CD4-positive, alpha-beta T cell (primary cell): ENCODE measurements at regions not wholly inside any gene's neighbourhood (a gene's known extent, or its start where the extent isn't known, plus 50 kb on each side); places are given as distances from the start of the nearest gene placed in this dataset.

Experiments used
- ATAC-seq: fragments of 200-7000 bp; cut with Tn5 transposase; one replicate; pipeline ENCODE4 v1.10.0; 2022; ENCODE audit warnings: mild to moderate bottlenecking; ENCODE audit not compliant: poor library complexity
- CTCF ChIA-PET: fragments of 350-600 bp; sonication (Branson Sonifier 250); formaldehyde crosslinking; loops from one replicate; lab custom pipeline; 2021; ENCODE audit warnings: antibody characterized with exemption, inconsistent platforms; lab: Charles Lee
- POLR2A ChIA-PET: fragments of 350-600 bp; sonication (Branson Sonifier 250); formaldehyde crosslinking; loops from one replicate; lab custom pipeline; 2021; ENCODE audit warnings: antibody characterized with exemption, inconsistent platforms; lab: Charles Lee
- DNase-seq, 14 experiments: peaks; one replicate each; pipeline ENCODE4 v3.0.0-alpha.2; 2013 to 2020; ENCODE audit warnings: mixed read lengths in 2 of 14
- H3K27ac ChIP-seq, 2 donors: one replicate each; pipeline versions ENCODE4 v1.5.1 to v1.7.0; 2013; ENCODE audit warnings: low read length in 2 of 2, low read depth in 1 of 2, mild to moderate bottlenecking in 1 of 2
- H3K27me3 ChIP-seq, 2 experiments: 1 replicate in 1 of 2; 2 replicates in 1 of 2; pipeline versions ENCODE4 v1.6.1 to v1.7.0; 2013; ENCODE audit warnings: low read length in 2 of 2, control low read depth in 1 of 2, mild to moderate bottlenecking in 1 of 2, moderate library complexity in 1 of 2; ENCODE audit not compliant: insufficient read depth in 2 of 2, control insufficient read depth in 1 of 2
- H3K36me3 ChIP-seq: one replicate; pipeline ENCODE4 v1.6.1; 2013; ENCODE audit warnings: low read length, control low read depth; ENCODE audit not compliant: insufficient read depth
- H3K4me1 ChIP-seq: one replicate; pipeline ENCODE4 v1.6.1; 2013; ENCODE audit warnings: low read length, control low read depth; ENCODE audit not compliant: insufficient read depth
- H3K4me3 ChIP-seq: one replicate; pipeline ENCODE4 v1.5.1; 2013; ENCODE audit warnings: mild to moderate bottlenecking, low read length, moderate library complexity
- H3K9me3 ChIP-seq, 2 experiments: 1 replicate in 1 of 2; 2 replicates in 1 of 2; pipeline versions ENCODE4 v1.6.1 to v1.7.0; 2013; ENCODE audit warnings: low read length in 2 of 2, mild to moderate bottlenecking in 2 of 2, control low read depth in 1 of 2, moderate library complexity in 1 of 2; ENCODE audit not compliant: control insufficient read depth in 1 of 2, insufficient read depth in 1 of 2
- H3K27ac Mint-ChIP-seq: one replicate; pipeline ENCODE4 v1.8.0; 2020; ENCODE audit warnings: mixed read lengths
- H3K27me3 Mint-ChIP-seq: one replicate; pipeline ENCODE4 v1.8.0; 2021; ENCODE audit warnings: mixed read lengths
- H3K36me3 Mint-ChIP-seq: one replicate; pipeline ENCODE4 v1.8.0; 2021; ENCODE audit warnings: low read depth, mixed read lengths
- H3K4me1 Mint-ChIP-seq: one replicate; pipeline ENCODE4 v1.8.0; 2021; ENCODE audit warnings: low read depth, mixed read lengths
- H3K4me3 Mint-ChIP-seq: one replicate; pipeline ENCODE4 v1.8.0; 2020; ENCODE audit warnings: mild to moderate bottlenecking, mixed read lengths
- H3K9me3 Mint-ChIP-seq: one replicate; pipeline ENCODE4 v1.8.0; 2020; ENCODE audit warnings: mixed read lengths
- intact Hi-C, 2 experiments: fragments of 100-400 bp; cut with DNase I in 1 of 2; cut with micrococcal nuclease in 1 of 2; formaldehyde crosslinking; loops; one replicate each; pipeline versions ENCODE4 v1.15.1 to v1.9.0; 2023 to 2025; cut with DNase I, micrococcal nuclease
- TF ChIP-seq, protein P1 (sequence below): fragments of 200-600 bp; IDR thresholded peaks from one replicate; pipeline ENCODE4 v1.8.0; 2022; ENCODE audit warnings: antibody characterized with exemption, mild to moderate bottlenecking

DNA sequence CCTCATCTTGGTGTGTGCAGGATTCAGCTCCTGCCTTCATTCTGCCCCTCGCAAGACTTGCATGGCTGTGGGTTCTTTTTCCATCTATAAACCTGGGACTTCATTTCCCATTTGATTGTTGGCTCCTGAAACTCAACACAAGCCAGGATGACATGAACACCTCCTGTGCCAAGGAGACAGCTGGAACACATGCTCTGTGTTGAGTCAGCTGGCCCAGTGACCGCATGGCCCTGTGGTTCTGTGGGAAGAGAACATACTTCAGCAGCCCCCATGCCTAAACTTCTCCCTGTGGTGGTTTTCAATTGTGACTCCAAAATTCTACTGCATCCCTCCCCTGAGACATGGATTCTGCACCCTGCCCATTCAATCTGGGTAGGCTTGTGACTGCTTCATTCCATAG lies 57.9 kb upstream of the FOXF1 start:
- H3K27me3 Mint-ChIP-seq, result peaks cover 24% of the 10 kb centered on the region
- POLR2A ChIA-PET, result no interaction called here
- H3K9me3 Mint-ChIP-seq, result no peaks in the 10 kb centered on the region

GRCh38 chr16:86455116-86455515 lies 55.2 kb upstream of the FOXF1 start:
- DNase-seq (no peak), ATAC-seq (no peak)
- Histone ChIP-seq H3K9me3 (peaks cover 0 to 6% of the 10 kb centered on the region in 2 experiments), H3K27ac (no peak overlapping the region), H3K36me3 (no peaks in the 10 kb centered on the region), H3K4me3 (no peak overlapping the region), H3K27me3 (peaks cover 0 to under 1% of the 10 kb centered on the region in 2 experiments), H3K4me1 (no peaks in the 10 kb centered on the region)
- TF ChIP-seq, protein P1, sequence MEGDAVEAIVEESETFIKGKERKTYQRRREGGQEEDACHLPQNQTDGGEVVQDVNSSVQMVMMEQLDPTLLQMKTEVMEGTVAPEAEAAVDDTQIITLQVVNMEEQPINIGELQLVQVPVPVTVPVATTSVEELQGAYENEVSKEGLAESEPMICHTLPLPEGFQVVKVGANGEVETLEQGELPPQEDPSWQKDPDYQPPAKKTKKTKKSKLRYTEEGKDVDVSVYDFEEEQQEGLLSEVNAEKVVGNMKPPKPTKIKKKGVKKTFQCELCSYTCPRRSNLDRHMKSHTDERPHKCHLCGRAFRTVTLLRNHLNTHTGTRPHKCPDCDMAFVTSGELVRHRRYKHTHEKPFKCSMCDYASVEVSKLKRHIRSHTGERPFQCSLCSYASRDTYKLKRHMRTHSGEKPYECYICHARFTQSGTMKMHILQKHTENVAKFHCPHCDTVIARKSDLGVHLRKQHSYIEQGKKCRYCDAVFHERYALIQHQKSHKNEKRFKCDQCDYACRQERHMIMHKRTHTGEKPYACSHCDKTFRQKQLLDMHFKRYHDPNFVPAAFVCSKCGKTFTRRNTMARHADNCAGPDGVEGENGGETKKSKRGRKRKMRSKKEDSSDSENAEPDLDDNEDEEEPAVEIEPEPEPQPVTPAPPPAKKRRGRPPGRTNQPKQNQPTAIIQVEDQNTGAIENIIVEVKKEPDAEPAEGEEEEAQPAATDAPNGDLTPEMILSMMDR, result no peak
- CTCF ChIA-PET, result no interaction called here
- POLR2A ChIA-PET, result no interaction called here
- Mint-ChIP-seq H3K27ac (no peak overlapping the region), H3K4me1 (peaks cover 5% of the 10 kb centered on the region), H3K36me3 (no peaks in the 10 kb centered on the region), H3K4me3 (no peak overlapping the region), H3K27me3 (peaks cover 29% of the 10 kb centered on the region), H3K9me3 (no peaks in the 10 kb centered on the region)
- intact Hi-C loops, result no loop called here

More for the DNA sequence above, 57.9 kb upstream of the FOXF1 start:
- Mint-ChIP-seq H3K36me3 (no peaks in the 10 kb centered on the region), H3K4me1 (peaks cover 25% of the 10 kb centered on the region), H3K4me3 (no peak overlapping the region), H3K27ac (no peak overlapping the region)
- Histone ChIP-seq H3K4me3 (no peak overlapping the region), H3K36me3 (no peaks in the 10 kb centered on the region), H3K9me3 (peaks cover 0 to 3% of the 10 kb centered on the region in 2 experiments), H3K4me1 (peaks cover 7% of the 10 kb centered on the region), H3K27ac (no peak overlapping the region), H3K27me3 (peaks cover 2 to 3% of the 10 kb centered on the region in 2 experiments)
- CTCF ChIA-PET, result no interaction called here
- no peak for ATAC-seq
- TF ChIP-seq, protein P1, result no peak
- no peak for DNase-seq
- intact Hi-C loops, result no loop called here

GRCh38 chr16:86455640-86456039 lies 54.7 kb upstream of the FOXF1 start:
- H3K4me3 Mint-ChIP-seq, result no peak overlapping the region
- H3K27ac Mint-ChIP-seq, result no peak overlapping the region
- ATAC-seq (no peak), DNase-seq (no peak)
- H3K27me3 Mint-ChIP-seq, result peaks cover 27% of the 10 kb centered on the region
- H3K27me3 ChIP-seq, result no peaks in the 10 kb centered on the region
- H3K4me1 Mint-ChIP-seq, result peaks cover 1% of the 10 kb centered on the region
- intact Hi-C loops, result no loop called here
- CTCF ChIA-PET, result no interaction called here
- H3K36me3 Mint-ChIP-seq, result no peaks in the 10 kb centered on the region
- no peak overlapping the region for H3K4me3 ChIP-seq
- TF ChIP-seq, protein P1, result no peak
- POLR2A ChIA-PET, result no interaction called here
- peaks cover 0 to 12% of the 10 kb centered on the region in 2 experiments for H3K9me3 ChIP-seq
- no peaks in the 10 kb centered on the region for H3K36me3 ChIP-seq
- no peak overlapping the region for H3K27ac ChIP-seq
- no peaks in the 10 kb centered on the region for H3K4me1 ChIP-seq
- H3K9me3 Mint-ChIP-seq, result no peaks in the 10 kb centered on the region
